BJ (cell line): ENCODE measurements at regions not wholly inside any gene's neighbourhood (a gene's known extent, or its start where the extent isn't known, plus 50 kb on each side); places are given as distances from the start of the nearest gene placed in this dataset.
"Not testable (repeated sequence)": the region's sequence is repeated elsewhere in the genome, so short reads cannot be mapped to it uniquely, and the experiment has no call there.

Experiments
- CTCF ChIA-PET: fragments of 350-600 bp; formaldehyde crosslinking; extraction: SDS; loops from one replicate; lab custom pipeline; 2021; ENCODE audit warnings: antibody characterized with exemption, inconsistent platforms; lab: Yijun Ruan, JAX
- POLR2A ChIA-PET: fragments of 300-600 bp; sonication (Branson Sonifier 250); formaldehyde crosslinking; extraction: SDS; loops from one replicate; lab custom pipeline; 2021; ENCODE audit warnings: antibody characterized with exemption; lab: Charles Lee
- DNase-seq: peaks from one replicate; pipeline ENCODE4 v3.0.0-alpha.2; 2011; ENCODE audit warnings: low read depth
- H3K27me3 ChIP-seq: 2 replicates; pipeline ENCODE4 v1.6.0; 2011; ENCODE audit warnings: low read length; ENCODE audit not compliant: control insufficient read depth, insufficient read depth
- H3K36me3 ChIP-seq: 2 replicates; pipeline ENCODE4 v1.5.1; 2011; ENCODE audit warnings: low read length; ENCODE audit not compliant: control insufficient read depth, insufficient read depth
- H3K4me3 ChIP-seq: 2 replicates; pipeline ENCODE4 v1.5.1; 2011; ENCODE audit warnings: low read depth, mild to moderate bottlenecking, control low read depth, low read length
- CTCF ChIP-seq: IDR thresholded peaks from 2 replicates; pipeline ENCODE4 v1.5.1; 2011; ENCODE audit warnings: low read depth, mild to moderate bottlenecking, control low read depth, inconsistent platforms, low read length, moderate library complexity; ENCODE audit not compliant: insufficient read depth

- ChIA-PET CTCF (no interaction called here), POLR2A (no interaction called here)
Measured at GRCh38 chr5:53733853-53734252, 173.4 kb downstream of the NDUFS4 start.

GRCh38 chr5:53738105-53738504 is 177.7 kb downstream of the NDUFS4 start:
- H3K4me3 ChIP-seq = no peak overlapping the region
- no peaks in the 10 kb centered on the region for H3K36me3 ChIP-seq
- CTCF ChIA-PET = no interaction called here
- peaks cover 2% of the 10 kb centered on the region; the same call in 1 of the 2 replicates for H3K27me3 ChIP-seq
- no peak for DNase-seq
- POLR2A ChIA-PET = no interaction called here
- TF ChIP-seq CTCF = no peak

More at GRCh38 chr5:53733853-53734252, 173.4 kb downstream of the NDUFS4 start:
- no peaks in the 10 kb centered on the region for H3K36me3 ChIP-seq
- no peaks in the 10 kb centered on the region; the same call in 1 of the 2 replicates for H3K27me3 ChIP-seq
- no peak for TF ChIP-seq CTCF
- H3K4me3 ChIP-seq = no peak overlapping the region
- DNase-seq = no peak

- DNase-seq = no peak
- H3K36me3 ChIP-seq = no peaks in the 10 kb centered on the region
- TF ChIP-seq CTCF = no peak
- H3K27me3 ChIP-seq = 0 out of 2 replicates have a peak, but pooled peaks cover 2% of the 10 kb centered on the region
- ChIA-PET CTCF (interaction anchor here (1.5 kb wide), 1 partner anchor 43 kb away, joined by 4 read pairs; no protein-coding TSS in a partner anchor), POLR2A (no interaction called here)
- H3K4me3 ChIP-seq = no peak overlapping the region
Measured at GRCh38 chr5:53739111-53739510, 178.7 kb downstream of the NDUFS4 start.

DNA sequence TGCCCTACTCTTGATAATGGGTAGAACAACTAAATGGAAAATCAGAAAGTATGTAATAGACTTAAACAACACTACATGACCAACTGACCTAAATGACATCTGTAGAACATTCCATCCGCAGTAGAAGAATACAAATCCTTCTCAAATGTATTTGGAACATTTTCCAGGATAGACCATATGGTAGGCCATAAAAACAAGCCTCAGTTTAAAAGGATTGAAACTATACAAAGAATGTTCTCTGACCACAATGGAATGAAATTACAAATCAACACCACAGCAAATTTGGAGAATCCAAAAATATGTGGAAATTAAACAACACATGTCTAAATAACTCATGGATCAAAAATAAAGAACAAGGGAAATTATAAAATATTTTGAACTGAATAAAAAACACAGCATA is 189.2 kb downstream of the NDUFS4 start:
- H3K4me3 ChIP-seq = no peak overlapping the region
- ChIA-PET CTCF (no interaction called here), POLR2A (no interaction called here)
- H3K36me3 ChIP-seq = no peaks in the 10 kb centered on the region
- H3K27me3 ChIP-seq = no peaks in the 10 kb centered on the region
- DNase-seq = peak; percentile 58
- TF ChIP-seq CTCF = no peak

DNA sequence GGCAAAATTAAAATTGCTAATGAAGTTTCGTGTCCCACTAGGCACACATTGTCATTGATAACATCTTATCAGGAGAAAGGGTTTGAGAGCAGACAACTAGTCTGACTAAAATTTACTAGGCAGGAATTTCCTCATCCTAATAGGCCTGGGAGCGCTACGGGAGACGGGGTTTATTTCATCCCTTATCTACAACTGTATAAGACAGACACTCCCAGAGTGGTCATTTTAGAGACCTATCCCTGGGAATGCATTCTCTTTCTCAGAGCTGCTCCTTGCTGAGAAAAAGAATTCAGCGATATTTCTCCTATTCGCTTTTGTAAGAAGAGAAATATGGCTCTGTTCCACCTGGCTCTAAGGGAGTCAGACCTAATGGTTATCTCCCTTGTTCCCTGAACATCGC is 191.8 kb downstream of the NDUFS4 start:
- DNase-seq, H3K27me3 ChIP-seq, POLR2A ChIA-PET, H3K4me3 ChIP-seq, H3K36me3 ChIP-seq: not testable (repeated sequence)
- CTCF ChIA-PET = interaction anchor here (0.6 kb wide), 1 partner anchor 766 kb away, joined by 3 read pairs; no protein-coding TSS in a partner anchor

GRCh38 chr5:53766673-53767072 is 206.2 kb downstream of the NDUFS4 start:
- POLR2A ChIA-PET = no interaction called here
- CTCF ChIA-PET = interaction anchor here (0.9 to 2.1 kb wide), 3 partner anchors 10 to 18 kb away, joined by 3 to 6 read pairs (median 4); no protein-coding TSS in a partner anchor
- H3K4me3 ChIP-seq = no peak overlapping the region
- no peaks in the 10 kb centered on the region for H3K36me3 ChIP-seq
- TF ChIP-seq CTCF = no peak
- no peaks in the 10 kb centered on the region for H3K27me3 ChIP-seq
- no peak for DNase-seq
